ENCODE measurements at regions not wholly inside any gene's neighbourhood (a gene's known extent, or its start where the extent isn't known, plus 50 kb on each side); places are given as distances from the start of the nearest gene placed in this dataset.
"Not testable (repeated sequence)": the region's sequence is repeated elsewhere in the genome, so short reads cannot be mapped to it uniquely, and the experiment has no call there.

DNA sequence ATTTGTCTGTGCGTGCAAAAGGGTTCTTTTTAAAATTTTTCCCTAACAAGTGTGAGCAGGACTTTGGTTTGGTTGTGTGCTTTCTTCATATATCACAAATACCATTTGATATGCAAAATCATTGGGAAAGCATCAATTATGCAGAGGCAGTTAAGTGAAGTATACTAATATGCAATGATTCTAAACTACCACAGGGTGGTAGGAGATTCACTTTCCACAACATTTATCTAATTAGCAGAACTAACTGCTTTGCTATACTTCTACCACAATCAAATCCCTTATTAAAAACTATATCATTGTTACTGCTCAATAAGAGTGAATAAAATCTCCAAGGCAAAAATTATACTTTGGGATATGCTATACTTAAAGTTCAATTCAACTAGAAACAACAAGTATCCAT lies 2738.9 kb upstream of the PCDH20 start:
- ATAC-seq (replicated peaks): no peak
- Mint-ChIP-seq H3K4me1 (no peaks in the 10 kb centered on the region), H3K36me3 (no peaks in the 10 kb centered on the region), H3K4me3 (no peak overlapping the region), H3K9me3 (peaks cover 3 to 5% of the 10 kb centered on the region in 2 donors), H3K27ac (no peak overlapping the region), H3K27me3 (no peaks in the 10 kb centered on the region)
- no peak for DNase-seq

GRCh38 chr13:64130600-64130999 lies 2715.0 kb upstream of the PCDH20 start:
- no peak for ATAC-seq (replicated peaks)
- Mint-ChIP-seq H3K27ac (no peak overlapping the region), H3K27me3 (no peaks in the 10 kb centered on the region), H3K9me3 (peaks cover 5 to 9% of the 10 kb centered on the region in 2 donors), H3K36me3 (no peaks in the 10 kb centered on the region), H3K4me3 (no peak overlapping the region), H3K4me1 (no peaks in the 10 kb centered on the region)
- no peak for DNase-seq

- Mint-ChIP-seq H3K4me3 (no peak overlapping the region), H3K27me3 (no peaks in the 10 kb centered on the region), H3K27ac (no peak overlapping the region), H3K9me3 (peaks cover 3 to 9% of the 10 kb centered on the region in 2 donors), H3K36me3 (no peaks in the 10 kb centered on the region), H3K4me1 (no peaks in the 10 kb centered on the region)
- no peak for ATAC-seq (replicated peaks)
- DNase-seq: no peak
Measured at GRCh38 chr13:64130171-64130570, 2714.5 kb upstream of the PCDH20 start.

DNA sequence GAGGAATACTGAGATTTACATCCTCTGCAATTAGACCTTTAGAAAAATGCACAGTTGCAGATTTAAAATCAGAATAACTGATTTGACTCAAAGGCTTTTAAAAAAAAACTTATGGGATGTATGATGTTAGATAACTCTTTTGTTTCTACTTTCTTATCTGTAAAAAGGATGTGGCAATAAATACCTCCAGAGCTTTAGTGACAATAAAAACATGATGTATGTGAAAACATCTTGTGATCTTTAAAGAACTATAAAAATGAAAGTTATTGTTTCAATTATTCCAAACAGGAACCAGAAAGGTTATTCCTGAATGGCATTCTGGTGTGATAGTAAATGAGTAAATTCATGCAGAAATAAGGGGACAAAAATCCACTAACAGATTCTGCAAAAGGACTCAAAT lies 2712.2 kb upstream of the PCDH20 start:
- no peaks in the 10 kb centered on the region for H3K27me3 Mint-ChIP-seq
- H3K9me3 Mint-ChIP-seq: peaks cover 0 to 1% of the 10 kb centered on the region in 2 donors
- H3K36me3 Mint-ChIP-seq: no peaks in the 10 kb centered on the region
- H3K4me1 Mint-ChIP-seq: no peaks in the 10 kb centered on the region
- ATAC-seq (replicated peaks): no peak
- H3K4me3 Mint-ChIP-seq: no peak overlapping the region
- DNase-seq: no peak
- H3K27ac Mint-ChIP-seq: no peak overlapping the region

GRCh38 chr13:64127192-64127591 lies 2711.5 kb upstream of the PCDH20 start:
- Mint-ChIP-seq H3K4me1 (no peaks in the 10 kb centered on the region), H3K4me3 (no peak overlapping the region)

DNA sequence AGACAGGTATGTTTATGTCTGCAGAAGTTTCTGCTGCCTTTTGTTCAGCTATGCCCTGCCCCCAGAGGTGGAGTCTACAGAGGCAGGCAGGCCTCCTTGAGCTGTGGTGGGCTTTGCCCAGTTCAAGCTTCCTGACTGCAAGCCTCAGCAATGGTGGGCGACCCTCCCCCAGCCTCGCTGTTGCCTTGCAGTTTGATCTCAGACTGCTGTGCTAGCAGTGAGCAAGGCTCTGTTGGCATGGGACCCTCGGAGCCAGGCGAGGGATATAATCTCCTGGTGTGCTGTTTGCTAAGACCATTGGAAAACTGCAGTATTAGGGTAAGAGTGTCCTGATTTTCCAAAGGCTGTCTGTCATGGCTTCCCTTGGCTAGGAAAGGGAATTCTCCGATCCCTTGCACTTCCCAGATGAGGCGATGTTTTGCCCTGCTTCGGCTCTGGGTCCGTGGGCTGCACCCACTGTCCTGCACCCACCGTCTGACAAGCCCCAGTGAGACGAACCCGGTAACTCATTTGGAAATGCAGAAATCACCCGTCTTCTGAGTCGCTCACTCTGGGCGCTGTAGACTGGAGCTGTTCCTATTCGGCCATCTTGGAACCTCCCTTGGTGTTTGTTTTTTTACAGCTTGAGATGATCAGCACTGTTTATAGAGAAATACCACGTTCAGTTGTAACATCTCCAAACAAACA lies 2705.5 kb upstream of the PCDH20 start:
- peaks cover 11 to 13% of the 10 kb centered on the region in 2 donors for H3K9me3 Mint-ChIP-seq
- H3K27me3 Mint-ChIP-seq; ATAC-seq (replicated peaks): not testable (repeated sequence)

More at GRCh38 chr13:64127192-64127591, 2711.5 kb upstream of the PCDH20 start:
- no peak for DNase-seq
- Mint-ChIP-seq H3K27me3 (no peaks in the 10 kb centered on the region), H3K27ac (no peak overlapping the region), H3K36me3 (no peaks in the 10 kb centered on the region), H3K9me3 (peaks cover 0 to 1% of the 10 kb centered on the region in 2 donors)
- no peak for ATAC-seq (replicated peaks)

DNA sequence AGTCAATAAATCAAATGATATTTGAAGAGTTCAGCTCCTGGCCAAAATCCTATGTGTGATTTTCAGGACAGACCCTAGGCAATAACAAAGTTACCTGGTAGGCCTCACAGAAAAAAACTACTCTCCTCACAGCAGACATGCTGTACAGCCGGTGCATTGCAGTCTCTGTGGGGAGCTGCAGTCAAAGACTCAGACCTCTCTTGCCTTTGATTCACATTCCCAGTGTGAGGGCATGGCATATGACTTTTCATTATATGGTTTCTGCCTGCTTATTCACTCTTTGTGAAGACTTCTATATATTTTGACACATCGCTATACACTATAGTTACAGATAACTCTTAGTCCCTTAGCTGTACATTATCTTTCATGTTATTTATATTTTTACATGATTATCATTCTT lies 2684.3 kb upstream of the PCDH20 start:
- Mint-ChIP-seq H3K9me3 (peaks cover 0 to 2% of the 10 kb centered on the region in 2 donors), H3K4me3 (no peak overlapping the region), H3K36me3 (no peaks in the 10 kb centered on the region), H3K27ac (no peak overlapping the region), H3K4me1 (no peaks in the 10 kb centered on the region), H3K27me3 (no peaks in the 10 kb centered on the region)
- ATAC-seq (replicated peaks) (no peak), DNase-seq (no peak)

More for the DNA sequence above, 2705.5 kb upstream of the PCDH20 start:
- not testable (repeated sequence) for H3K36me3 Mint-ChIP-seq, H3K4me3 Mint-ChIP-seq, H3K4me1 Mint-ChIP-seq, DNase-seq, H3K27ac Mint-ChIP-seq

DNA sequence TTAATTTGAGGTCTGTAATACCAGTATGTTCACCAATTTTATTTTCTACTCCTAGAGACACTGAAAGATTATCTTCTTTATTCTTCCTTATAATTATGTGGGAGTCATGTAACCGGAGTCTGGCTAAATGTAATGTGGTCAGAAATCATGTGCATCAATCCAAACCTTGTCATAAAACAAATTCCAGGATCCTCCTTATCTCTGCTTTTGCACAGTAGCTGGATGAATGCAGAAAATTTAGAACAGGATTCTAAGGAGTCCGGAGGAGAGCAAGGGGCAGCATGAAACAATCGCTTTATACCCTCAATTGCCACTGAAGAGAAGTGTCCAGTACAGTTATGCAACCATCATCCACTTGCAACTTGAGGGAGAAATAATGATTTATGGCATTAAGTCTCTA lies 2674.7 kb upstream of the PCDH20 start:
- Mint-ChIP-seq H3K36me3 (no peaks in the 10 kb centered on the region), H3K4me3 (no peak overlapping the region), H3K27ac (no peak overlapping the region), H3K4me1 (no peaks in the 10 kb centered on the region), H3K9me3 (peaks cover 4 to 8% of the 10 kb centered on the region in 2 donors), H3K27me3 (no peaks in the 10 kb centered on the region)
- DNase-seq: no peak
- no peak for ATAC-seq (replicated peaks)

DNA sequence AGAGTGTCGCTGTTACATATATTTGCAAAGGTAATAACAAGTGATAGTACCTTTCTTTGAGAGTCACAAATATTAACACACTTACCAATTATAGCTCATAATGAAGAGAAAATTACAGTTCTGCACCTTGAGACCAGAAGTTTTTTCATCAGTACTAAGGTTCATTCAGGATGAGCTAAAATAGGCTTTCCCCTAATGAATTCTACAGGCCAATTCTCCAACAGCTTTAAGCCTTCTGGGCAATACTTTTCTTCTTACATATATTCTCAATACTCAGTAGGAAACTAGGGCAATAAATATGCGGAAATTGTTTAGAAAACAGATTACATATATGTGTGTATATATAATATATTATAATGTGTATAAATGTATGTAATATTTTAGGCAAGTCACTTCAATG lies 2672.8 kb upstream of the PCDH20 start:
- H3K9me3 Mint-ChIP-seq: peaks cover 4% of the 10 kb centered on the region in 2 donors
- ATAC-seq (replicated peaks) (no peak), DNase-seq (no peak)
- no peaks in the 10 kb centered on the region for H3K4me1 Mint-ChIP-seq
- no peak overlapping the region for H3K4me3 Mint-ChIP-seq
- no peaks in the 10 kb centered on the region for H3K36me3 Mint-ChIP-seq
- no peak overlapping the region for H3K27ac Mint-ChIP-seq
- H3K27me3 Mint-ChIP-seq: no peaks in the 10 kb centered on the region

GRCh38 chr13:64087624-64088023 lies 2672.0 kb upstream of the PCDH20 start:
- H3K36me3 Mint-ChIP-seq: no peaks in the 10 kb centered on the region
- H3K4me3 Mint-ChIP-seq: no peak overlapping the region
- no peak overlapping the region for H3K27ac Mint-ChIP-seq

GRCh38 chr13:64083811-64084210 lies 2668.2 kb upstream of the PCDH20 start:
- Mint-ChIP-seq H3K27ac (no peak overlapping the region), H3K9me3 (peaks cover 0 to 7% of the 10 kb centered on the region in 2 donors), H3K36me3 (no peaks in the 10 kb centered on the region), H3K27me3 (no peaks in the 10 kb centered on the region), H3K4me1 (no peaks in the 10 kb centered on the region), H3K4me3 (no peak overlapping the region)
- ATAC-seq (replicated peaks) (no peak), DNase-seq (no peak)

More at GRCh38 chr13:64087624-64088023, 2672.0 kb upstream of the PCDH20 start:
- no peak for ATAC-seq (replicated peaks)
- no peak for DNase-seq
- no peaks in the 10 kb centered on the region for H3K27me3 Mint-ChIP-seq
- peaks cover 4 to 5% of the 10 kb centered on the region in 2 donors for H3K9me3 Mint-ChIP-seq
- H3K4me1 Mint-ChIP-seq: no peaks in the 10 kb centered on the region

GRCh38 chr13:64083396-64083795 lies 2667.7 kb upstream of the PCDH20 start:
- Mint-ChIP-seq H3K4me1 (no peaks in the 10 kb centered on the region), H3K4me3 (no peak overlapping the region), H3K27me3 (no peaks in the 10 kb centered on the region), H3K36me3 (no peaks in the 10 kb centered on the region), H3K9me3 (peaks cover 0 to 7% of the 10 kb centered on the region in 2 donors), H3K27ac (no peak overlapping the region)
- DNase-seq: no peak
- ATAC-seq (replicated peaks): no peak

DNA sequence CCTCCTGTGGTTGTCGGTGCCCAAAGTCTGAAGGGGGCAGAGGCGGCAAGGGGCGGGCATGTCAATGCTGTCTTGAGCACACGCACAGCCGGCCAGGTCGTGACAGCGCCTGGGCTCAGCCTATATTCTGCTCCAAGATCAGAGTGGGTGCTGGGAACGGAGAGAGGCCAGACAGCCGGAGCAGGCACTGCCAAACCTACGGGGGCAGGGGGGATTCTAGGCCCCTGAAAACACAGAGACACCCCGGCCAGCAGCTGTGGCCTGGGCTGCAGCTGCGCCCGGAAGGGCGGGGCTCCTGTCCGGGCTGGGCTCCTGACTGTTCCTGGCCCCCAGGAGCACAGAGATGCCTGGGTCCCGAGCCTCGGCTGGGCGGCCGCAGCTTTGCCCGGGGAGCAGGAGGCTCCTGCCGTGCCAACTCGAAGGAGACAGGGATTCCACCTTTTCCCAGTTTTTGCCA lies 2662.9 kb upstream of the PCDH20 start:
- no peaks in the 10 kb centered on the region for H3K4me1 Mint-ChIP-seq
- ATAC-seq (replicated peaks) (no peak), DNase-seq (no peak)
- H3K36me3 Mint-ChIP-seq: no peaks in the 10 kb centered on the region
- H3K27ac Mint-ChIP-seq: no peak overlapping the region
- peaks cover 0 to 6% of the 10 kb centered on the region in 2 donors for H3K9me3 Mint-ChIP-seq
- no peaks in the 10 kb centered on the region for H3K27me3 Mint-ChIP-seq
- H3K4me3 Mint-ChIP-seq: no peak overlapping the region

- no peak overlapping the region for H3K4me3 Mint-ChIP-seq
- no peaks in the 10 kb centered on the region for H3K4me1 Mint-ChIP-seq
- no peaks in the 10 kb centered on the region for H3K36me3 Mint-ChIP-seq
- ATAC-seq (replicated peaks) (no peak), DNase-seq (no peak)
- H3K27ac Mint-ChIP-seq: no peak overlapping the region
- peaks cover 0 to 6% of the 10 kb centered on the region in 2 donors for H3K9me3 Mint-ChIP-seq
- no peaks in the 10 kb centered on the region for H3K27me3 Mint-ChIP-seq
Measured at GRCh38 chr13:64078025-64078424, 2662.4 kb upstream of the PCDH20 start.

DNA sequence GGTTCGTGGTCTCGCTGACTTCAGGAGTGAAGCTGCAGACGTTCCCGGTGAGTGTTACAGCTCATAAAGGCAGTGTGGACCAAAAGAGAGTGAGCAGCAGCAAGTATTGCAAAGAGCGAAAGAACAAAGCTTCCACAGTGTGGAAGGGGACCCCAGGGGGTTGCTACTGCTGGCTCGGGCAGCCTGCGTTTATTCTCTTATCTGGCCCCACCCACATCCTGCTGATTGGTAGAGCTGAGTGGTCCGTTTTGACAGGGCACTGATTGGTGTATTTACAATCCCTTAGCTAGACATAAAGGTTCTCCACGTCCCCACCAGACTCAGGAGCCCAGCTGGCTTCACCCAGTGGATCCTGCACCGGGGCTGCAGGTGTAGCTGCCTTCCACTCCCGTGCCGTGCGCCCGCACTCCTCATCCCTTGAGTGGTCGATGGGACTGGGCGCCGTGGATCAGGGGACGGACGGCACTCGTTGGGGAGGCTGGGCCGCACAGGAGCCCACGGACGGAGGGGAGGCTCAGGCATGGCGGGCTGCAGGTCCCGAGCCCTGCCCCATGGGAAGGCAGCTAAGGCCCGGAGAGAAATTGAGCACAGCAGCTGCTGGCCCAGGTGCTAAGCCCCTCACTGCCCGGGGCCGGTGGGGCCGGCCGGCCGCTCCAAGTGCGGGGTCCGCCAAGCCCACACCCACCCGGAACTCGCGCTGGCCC lies 2661.6 kb upstream of the PCDH20 start:
- not testable (repeated sequence) for H3K36me3 Mint-ChIP-seq; H3K4me3 Mint-ChIP-seq; H3K27ac Mint-ChIP-seq; DNase-seq; H3K4me1 Mint-ChIP-seq; H3K9me3 Mint-ChIP-seq; ATAC-seq (replicated peaks); H3K27me3 Mint-ChIP-seq
